Lower lobe of right lung (tissue), 2 donors: ENCODE measurements at regions not wholly inside any gene's neighbourhood (a gene's known extent, or its start where the extent isn't known, plus 50 kb on each side); places are given as distances from the start of the nearest gene placed in this dataset.

ENCODE experiments used
- ATAC-seq, 2 donors: fragments of 200-7000 bp; cut with Tn5 transposase; one replicate each; pipeline ENCODE4 v1.9.1; 2020 to 2022; ENCODE audit warnings: mild to moderate bottlenecking in 2 of 2, moderate library complexity in 2 of 2
- DNase-seq: peaks from one replicate; pipeline ENCODE4 v3.0.0-alpha.2; 2020
- H3K27ac ChIP-seq: fragments of 200-600 bp; one replicate; pipeline ENCODE4 v1.8.0; 2022
- H3K27me3 ChIP-seq: fragments of 200-600 bp; one replicate; pipeline ENCODE4 v1.8.0; 2022; ENCODE audit warnings: low read depth
- H3K36me3 ChIP-seq: fragments of 200-600 bp; one replicate; pipeline ENCODE4 v1.8.0; 2022; ENCODE audit warnings: mild to moderate bottlenecking
- H3K4me1 ChIP-seq: fragments of 200-600 bp; one replicate; pipeline ENCODE4 v1.8.0; 2022
- H3K4me3 ChIP-seq: fragments of 200-600 bp; one replicate; pipeline ENCODE4 v1.8.0; 2022; ENCODE audit warnings: mild to moderate bottlenecking
- H3K9me3 ChIP-seq: fragments of 200-600 bp; one replicate; pipeline ENCODE4 v1.8.0; 2022
- CTCF ChIP-seq: fragments of 200-600 bp; IDR thresholded peaks from one replicate; pipeline ENCODE4 v1.8.0; 2022; ENCODE audit warnings: antibody characterized with exemption, mild to moderate bottlenecking
- intact Hi-C: fragments of 100-400 bp; cut with DNase I; formaldehyde crosslinking; loops from one replicate; pipeline ENCODE4 v1.11.0; 2022
- donor health status: DM: no; HTN: yes; CAD: no; lungs with severe emphysema.

- Histone ChIP-seq H3K36me3 (no peaks in the 10 kb centered on the region), H3K9me3 (no peaks in the 10 kb centered on the region), H3K4me1 (no peaks in the 10 kb centered on the region), H3K4me3 (no peak overlapping the region), H3K27me3 (no peaks in the 10 kb centered on the region), H3K27ac (no peak overlapping the region)
- no peak for TF ChIP-seq CTCF
- intact Hi-C loops: no loop called here
- DNase-seq (no peak), ATAC-seq (no peak)
Measured at GRCh38 chr7:19491371-19491770, 217.5 kb downstream of the POLR1F start.

GRCh38 chr7:19489162-19489820, 219.5 kb downstream of the POLR1F start:
- no peak for ATAC-seq
- Histone ChIP-seq H3K4me1 (no peaks in the 10 kb centered on the region), H3K9me3 (no peaks in the 10 kb centered on the region), H3K27ac (no peak overlapping the region), H3K27me3 (no peaks in the 10 kb centered on the region), H3K4me3 (no peak overlapping the region), H3K36me3 (no peaks in the 10 kb centered on the region)
- peak; percentile 10 for DNase-seq
- intact Hi-C loops: no loop called here
- no peak for TF ChIP-seq CTCF

DNA sequence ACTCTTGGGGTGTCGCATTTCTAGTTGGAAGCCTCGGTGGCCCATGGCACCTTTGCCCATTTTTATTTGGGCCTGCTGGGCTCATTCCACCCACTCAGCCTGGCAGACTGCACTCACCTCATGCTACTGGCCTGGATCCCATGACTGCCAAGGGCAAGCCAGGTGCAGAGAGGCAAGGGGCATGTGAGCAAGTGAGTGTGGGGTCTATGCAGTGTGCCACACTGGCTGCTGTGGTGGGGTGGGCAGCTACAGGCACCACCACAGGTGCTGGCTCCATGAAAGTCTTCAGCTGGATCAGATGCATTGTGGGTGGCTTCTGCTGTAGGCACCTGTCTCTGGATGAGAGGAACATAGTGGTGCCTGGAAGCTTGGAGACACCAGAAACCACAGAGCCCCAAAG, 220.8 kb downstream of the POLR1F start:
- TF ChIP-seq CTCF: no peak

DNA sequence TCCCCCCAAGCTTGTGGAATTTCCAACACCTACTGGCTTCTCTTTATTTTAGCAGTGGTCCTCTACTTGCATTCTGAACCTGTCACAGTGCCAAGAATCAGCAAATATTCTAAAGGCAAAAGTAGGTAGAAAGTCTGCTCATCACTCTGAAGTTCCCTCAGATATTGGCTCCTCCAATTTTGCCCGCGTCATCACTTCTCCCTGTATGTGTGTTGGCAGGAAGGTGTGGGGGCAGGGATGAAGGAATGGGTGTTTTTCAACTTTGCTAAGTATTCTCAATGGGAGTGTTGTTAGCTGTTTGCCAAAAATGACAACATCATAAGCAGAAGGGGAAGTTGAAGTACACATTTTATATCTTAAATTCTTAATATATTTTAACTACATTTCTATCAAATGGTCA, 226.2 kb downstream of the POLR1F start:
- H3K27ac ChIP-seq: no peak overlapping the region
- H3K36me3 ChIP-seq: no peaks in the 10 kb centered on the region
- H3K9me3 ChIP-seq: no peaks in the 10 kb centered on the region
- H3K4me1 ChIP-seq: no peaks in the 10 kb centered on the region
- TF ChIP-seq CTCF: no peak
- H3K27me3 ChIP-seq: no peaks in the 10 kb centered on the region
- no peak overlapping the region for H3K4me3 ChIP-seq
- ATAC-seq (no peak), DNase-seq (no peak)
- intact Hi-C loops: no loop called here

More for the DNA sequence above, 220.8 kb downstream of the POLR1F start:
- no peaks in the 10 kb centered on the region for H3K36me3 ChIP-seq
- ATAC-seq (no peak), DNase-seq (no peak)
- H3K9me3 ChIP-seq: no peaks in the 10 kb centered on the region
- H3K27ac ChIP-seq: no peak overlapping the region
- intact Hi-C loops: no loop called here
- no peak overlapping the region for H3K4me3 ChIP-seq
- no peaks in the 10 kb centered on the region for H3K4me1 ChIP-seq
- no peaks in the 10 kb centered on the region for H3K27me3 ChIP-seq

DNA sequence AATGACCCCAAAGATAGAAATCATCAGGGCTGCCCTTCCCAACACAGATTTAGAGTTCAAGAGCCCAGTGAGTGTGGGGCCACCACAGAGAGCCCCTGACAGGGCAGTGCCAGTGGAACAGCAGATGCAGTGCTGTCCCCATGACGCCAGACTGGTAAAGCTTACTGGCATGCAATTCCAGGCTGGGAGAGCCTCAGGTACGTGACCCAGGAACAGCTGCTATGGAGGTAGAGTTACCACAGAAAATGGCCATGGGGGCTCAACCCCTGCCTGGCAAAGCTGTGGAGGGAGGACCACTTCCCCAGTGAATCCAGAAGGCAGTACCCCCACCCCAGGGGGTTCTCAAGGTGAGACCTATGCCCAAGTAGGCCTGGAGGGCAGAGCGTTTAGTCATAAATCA, 228.5 kb downstream of the POLR1F start:
- no peak for ATAC-seq

More for the DNA sequence above, 228.5 kb downstream of the POLR1F start:
- no peaks in the 10 kb centered on the region for H3K4me1 ChIP-seq
- no peak for DNase-seq
- intact Hi-C loops: no loop called here
- no peak for TF ChIP-seq CTCF
- H3K36me3 ChIP-seq: no peaks in the 10 kb centered on the region
- H3K27ac ChIP-seq: no peak overlapping the region
- no peaks in the 10 kb centered on the region for H3K27me3 ChIP-seq
- H3K4me3 ChIP-seq: no peak overlapping the region
- H3K9me3 ChIP-seq: no peaks in the 10 kb centered on the region
